HG03095 (cell line): ENCODE measurements at regions not wholly inside any gene's neighbourhood (a gene's known extent, or its start where the extent isn't known, plus 50 kb on each side); places are given as distances from the start of the nearest gene placed in this dataset.
"Not testable (repeated sequence)": the region's sequence is repeated elsewhere in the genome, so short reads cannot be mapped to it uniquely, and the experiment has no call there.

Experiments used
- ATAC-seq: cut with Tn5 transposase; IDR thresholded peaks from one replicate; pipeline ENCODE4 v1.9.1; 2021; ENCODE audit warnings: moderate library complexity; ENCODE audit not compliant: unreplicated experiment

DNA sequence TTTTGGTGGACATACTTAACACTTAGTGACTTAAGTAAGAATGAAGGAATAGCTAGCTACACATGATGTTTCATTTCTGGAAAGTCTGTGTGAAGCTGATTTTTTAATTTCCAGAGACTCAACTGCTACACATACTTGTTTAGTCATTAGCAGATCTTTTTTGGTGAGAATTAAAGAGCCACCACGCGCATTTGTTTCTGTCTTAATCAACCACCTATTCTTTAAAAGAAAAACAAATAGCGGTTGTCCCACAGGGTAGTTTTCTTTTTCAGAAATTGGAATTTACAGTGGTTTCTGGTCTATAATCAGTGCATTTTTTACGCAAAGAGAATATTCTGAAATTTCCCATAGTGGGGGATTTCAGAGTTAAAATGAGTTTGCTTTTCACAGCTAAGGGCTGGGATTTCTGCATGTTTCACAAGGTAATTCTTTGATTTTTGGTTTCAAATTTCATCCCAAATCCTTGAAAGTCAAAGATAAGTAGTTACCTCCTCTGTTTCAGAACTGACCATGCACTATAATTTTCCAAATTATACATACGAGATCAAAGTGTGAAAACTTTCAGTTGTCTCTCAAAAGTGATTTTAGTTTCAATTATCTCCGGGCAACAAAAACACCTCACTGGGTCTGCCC is 631.0 kb upstream of the GRM7 start:
- no peak for ATAC-seq

- ATAC-seq = no peak
These were observed 618.8 kb upstream of the GRM7 start for GRCh38 chr3:6242104-6242503.

- ATAC-seq = no peak
These were observed 612.4 kb upstream of the GRM7 start for GRCh38 chr3:6248528-6248927.

DNA sequence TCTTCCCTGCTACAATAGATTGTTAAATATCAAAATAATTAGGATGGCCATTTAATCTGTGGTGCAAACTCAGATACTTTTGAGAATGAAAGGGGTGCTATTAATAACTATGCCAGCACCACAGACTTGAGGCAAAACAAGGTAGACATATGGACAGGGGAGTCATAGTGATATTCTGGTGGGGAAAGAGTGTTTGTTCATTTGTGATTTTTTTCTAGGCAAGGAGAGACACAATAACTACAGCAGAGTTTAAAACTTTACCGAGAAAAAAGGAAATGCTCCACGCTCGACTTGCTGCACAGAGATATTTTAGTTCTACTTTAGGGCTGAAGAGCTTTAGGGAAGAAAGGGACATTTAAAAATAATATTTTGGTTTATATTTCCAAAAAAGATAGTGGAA is 611.2 kb upstream of the GRM7 start:
- ATAC-seq = no peak

DNA sequence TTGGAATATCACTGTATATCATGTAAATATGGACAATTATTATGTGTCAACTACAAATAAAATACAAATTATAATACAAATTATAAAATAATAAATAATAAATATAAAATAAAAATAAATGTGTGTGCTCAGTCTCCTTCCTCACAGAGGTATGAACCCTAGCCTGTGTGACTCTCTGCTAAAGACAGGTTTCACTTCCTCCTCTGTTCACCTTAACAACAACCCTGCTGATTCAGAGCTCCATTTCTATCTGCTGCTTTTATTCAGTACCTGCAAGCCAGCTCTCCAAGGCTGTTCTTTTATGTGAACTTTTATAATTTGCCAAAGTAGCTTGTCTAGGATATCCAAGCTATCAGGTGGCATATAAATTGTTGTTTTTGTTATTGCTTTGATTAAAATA is 610.7 kb upstream of the GRM7 start:
- ATAC-seq = peak; percentile 84

DNA sequence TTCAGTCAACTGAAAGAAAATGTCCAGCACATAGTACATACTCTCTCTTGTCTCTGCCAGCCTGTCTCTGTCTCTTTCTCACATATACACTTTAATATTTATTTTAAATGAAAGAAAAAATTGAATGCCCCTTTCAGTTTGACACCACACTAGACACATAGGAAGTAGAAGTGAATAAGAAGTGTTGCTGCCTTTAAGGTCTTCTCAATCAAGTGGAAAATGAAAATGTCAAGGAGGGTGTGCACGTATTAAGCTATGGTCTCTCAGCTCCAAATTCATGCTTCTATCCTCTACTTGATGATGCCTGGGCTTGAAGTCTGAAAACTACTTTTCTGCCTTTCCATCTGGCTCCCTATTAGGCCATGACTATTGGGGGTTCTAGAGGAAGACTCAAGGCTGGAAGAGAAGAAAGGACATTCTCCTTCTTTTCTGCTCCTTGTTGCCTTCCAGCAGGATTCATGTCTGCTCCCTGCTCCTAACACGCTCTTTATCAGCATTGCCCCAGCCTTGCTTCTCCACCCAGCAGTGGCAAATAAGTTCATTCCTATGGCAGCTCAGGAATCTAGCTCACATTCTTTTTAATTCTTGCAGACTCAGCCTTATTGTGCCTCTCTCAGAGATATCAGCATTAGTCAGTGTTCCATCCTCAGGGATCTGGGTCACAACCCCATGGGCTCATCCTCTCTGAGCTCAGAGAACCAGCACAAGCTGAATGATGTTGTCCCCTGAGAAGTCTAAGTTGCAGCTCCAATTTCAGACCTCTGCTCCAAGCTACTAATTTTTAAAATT is 609.1 kb upstream of the GRM7 start:
- ATAC-seq = no peak

GRCh38 chr3:6254490-6254889 is 606.4 kb upstream of the GRM7 start:
- no peak for ATAC-seq

DNA sequence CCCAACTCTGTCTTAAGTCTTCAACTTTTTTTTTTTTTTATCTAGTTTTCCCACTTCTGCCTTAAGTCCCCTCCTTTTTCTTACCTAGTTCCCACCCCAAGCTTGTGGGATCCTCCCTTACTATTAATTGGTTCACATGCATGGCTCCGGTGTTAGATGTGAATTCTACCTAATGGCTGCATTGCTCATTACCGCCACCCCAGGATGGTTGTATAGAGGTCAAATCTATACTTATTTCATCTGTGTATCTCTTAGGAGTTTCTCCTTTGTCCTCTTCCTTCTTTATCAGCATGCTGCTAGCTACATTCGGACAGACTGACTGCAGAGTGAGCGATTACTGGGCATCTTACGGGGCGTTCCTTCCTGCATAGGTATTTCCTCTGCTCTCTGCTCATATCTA is 605.7 kb upstream of the GRM7 start:
- no peak for ATAC-seq

DNA sequence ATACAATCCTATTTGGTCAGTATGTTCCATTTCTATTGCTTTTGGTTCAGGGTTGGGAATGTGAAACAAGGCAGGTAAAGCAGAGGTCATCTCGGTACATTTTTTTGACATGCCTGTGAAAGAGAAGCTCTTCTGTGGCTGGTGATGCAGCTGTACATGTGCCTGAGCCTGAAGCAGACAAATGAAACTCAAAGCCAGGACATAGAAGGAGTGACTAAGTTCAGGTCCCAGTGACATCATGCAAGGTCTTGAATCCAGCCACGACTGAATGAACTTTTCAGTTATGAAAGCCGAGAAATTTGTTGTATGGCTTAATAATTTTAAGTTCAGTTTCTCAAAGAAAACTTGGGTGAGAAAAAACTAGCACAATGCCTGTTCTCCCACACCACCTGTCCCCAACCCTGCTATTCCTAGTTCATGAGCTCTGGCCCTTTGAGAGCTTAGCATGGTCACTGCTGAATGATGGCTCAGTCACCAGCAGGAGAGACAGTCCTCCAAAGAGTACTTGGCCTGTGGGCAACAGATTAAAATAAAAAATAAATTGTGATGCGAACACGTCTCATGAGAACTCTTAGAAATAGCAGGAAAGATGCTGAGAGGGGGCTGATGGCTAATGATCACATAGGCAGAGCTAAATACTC is 600.2 kb upstream of the GRM7 start:
- ATAC-seq = no peak

DNA sequence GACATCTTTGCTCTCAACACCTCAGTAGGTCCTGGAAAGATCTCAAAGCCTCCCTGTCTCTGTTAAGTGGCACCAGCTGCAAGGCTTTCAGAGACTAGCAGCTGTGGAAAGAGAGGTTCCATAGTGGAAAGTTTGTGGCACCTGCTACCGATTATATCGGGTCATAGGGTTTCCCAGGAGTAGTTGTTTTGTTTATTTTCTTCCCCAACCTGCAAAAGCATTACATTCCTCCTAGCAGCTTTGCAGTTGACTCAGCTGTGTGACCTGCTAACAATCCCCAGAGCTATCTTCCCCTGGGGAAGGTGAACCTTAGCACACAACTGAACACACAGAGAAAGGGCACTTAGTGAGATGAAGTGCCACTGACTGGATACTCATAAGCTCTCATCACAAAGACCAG is 598.9 kb upstream of the GRM7 start:
- ATAC-seq = no peak

- no peak for ATAC-seq
These were observed 596.9 kb upstream of the GRM7 start for GRCh38 chr3:6264036-6264435.

GRCh38 chr3:6264906-6265305 is 596.0 kb upstream of the GRM7 start:
- no peak for ATAC-seq

- ATAC-seq = no peak
These were observed 594.8 kb upstream of the GRM7 start for GRCh38 chr3:6266135-6266534.

DNA sequence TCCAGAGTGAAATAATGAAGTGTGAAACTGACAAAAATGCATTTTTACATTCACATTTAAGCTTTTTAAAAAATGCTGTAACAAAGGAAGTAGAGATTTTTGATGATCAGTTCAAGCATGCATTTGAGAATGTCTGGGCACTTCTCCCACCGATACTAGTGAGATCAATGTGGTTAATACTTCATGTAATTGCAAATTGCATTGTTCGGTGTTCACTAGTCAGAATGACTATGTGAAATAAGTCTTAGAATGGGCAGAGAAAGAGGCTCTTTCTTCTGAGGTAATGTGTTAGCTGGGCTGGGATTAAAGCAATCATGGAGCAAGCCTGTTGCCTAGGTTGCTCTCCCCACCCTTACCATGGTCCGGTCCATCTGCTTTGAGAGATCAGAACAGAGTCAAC is 587.0 kb upstream of the GRM7 start:
- no peak for ATAC-seq

GRCh38 chr3:6281662-6282061 is 579.3 kb upstream of the GRM7 start:
- no peak for ATAC-seq

DNA sequence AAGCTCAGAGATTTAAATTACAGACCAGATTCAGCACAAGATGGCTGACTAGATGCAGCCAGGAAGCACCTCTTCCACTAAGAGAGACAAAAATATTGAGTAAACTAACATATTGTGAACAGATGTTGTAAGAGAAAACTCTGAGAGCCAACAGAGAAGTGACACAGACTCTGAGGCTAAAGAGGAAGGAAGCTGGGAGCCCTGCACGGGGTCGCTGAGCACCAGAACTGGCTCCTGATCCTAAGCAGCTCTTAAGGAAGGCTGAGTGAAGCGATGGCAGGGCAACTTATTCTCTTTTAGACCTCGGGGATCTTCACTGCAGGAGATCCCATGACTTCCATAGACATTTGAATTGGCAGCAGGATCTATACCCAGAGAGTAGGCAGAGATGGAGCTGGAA is 578.0 kb upstream of the GRM7 start:
- ATAC-seq = no peak

DNA sequence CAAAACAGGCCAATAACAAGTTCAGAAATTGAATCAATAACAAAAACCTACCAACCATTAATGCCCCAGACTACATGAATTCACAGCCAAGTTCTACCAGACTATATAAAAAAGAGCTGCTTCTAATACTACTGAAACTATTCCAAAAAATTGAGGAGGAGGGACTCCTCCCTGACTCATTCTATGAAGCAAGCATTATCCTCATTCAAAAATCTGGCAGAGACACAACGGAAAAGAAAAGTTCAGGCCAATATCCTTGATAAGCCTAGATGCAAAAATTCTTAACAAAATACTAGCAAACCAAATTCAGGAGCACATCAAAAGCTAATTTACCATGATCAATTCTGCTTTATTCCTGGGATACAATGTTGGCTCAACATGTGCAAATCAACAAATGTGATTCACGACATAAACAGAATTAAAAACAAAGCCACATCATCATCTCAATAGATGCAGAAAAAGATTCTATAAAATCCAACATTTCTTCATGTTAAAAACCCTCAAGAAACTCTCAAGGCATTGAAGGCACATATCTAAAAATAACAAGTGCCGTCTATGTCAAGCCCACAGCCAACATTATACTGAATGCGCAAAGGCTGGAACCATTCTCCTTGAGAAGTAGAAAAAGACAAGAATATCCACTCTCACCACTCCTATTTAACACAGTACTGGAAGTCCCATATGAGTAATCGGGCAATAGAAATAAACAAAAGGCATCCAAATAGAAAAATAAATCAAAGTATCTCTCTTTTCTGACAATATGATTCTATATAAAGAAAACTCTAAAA is 573.6 kb upstream of the GRM7 start:
- ATAC-seq = no peak

DNA sequence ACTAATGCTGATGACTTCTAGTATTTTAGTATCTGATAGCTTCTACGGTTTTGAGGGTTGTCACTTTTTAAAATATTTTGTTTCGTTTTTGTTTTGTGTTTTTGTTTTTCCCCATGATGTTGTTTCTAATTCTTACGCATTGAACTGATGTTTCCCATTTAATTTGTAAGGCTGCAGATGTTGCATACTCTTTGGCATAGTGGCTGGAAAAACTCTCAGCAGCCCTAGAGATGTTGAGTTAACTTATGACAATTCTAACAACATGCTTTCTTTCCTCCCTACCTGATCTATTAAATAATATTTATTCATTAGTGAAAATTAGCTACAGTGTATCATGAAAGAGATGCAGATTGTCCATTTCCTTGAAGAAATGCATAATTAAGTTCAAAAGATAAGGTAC is 559.3 kb upstream of the GRM7 start:
- no peak for ATAC-seq

GRCh38 chr3:6315906-6316305 is 545.0 kb upstream of the GRM7 start:
- no peak for ATAC-seq

GRCh38 chr3:6321999-6322398 is 538.9 kb upstream of the GRM7 start:
- no peak for ATAC-seq

- no peak for ATAC-seq
These were observed 534.1 kb upstream of the GRM7 start for GRCh38 chr3:6326771-6327170.

GRCh38 chr3:6340980-6341325 is 520.0 kb upstream of the GRM7 start:
- ATAC-seq = not testable (repeated sequence)
